Keratinocyte (primary cell): ENCODE measurements at regions not wholly inside any gene's neighbourhood (a gene's known extent, or its start where the extent isn't known, plus 50 kb on each side); places are given as distances from the start of the nearest gene placed in this dataset.

ENCODE experiments used
- DNase-seq: peaks from one replicate; pipeline ENCODE4 v3.0.0-alpha.2; 2011; ENCODE audit warnings: low read depth, missing footprints, low spot score
- FAIRE-seq: peaks from 2 replicates; lab custom pipeline; 2011; peaks lifted over from hg19 to GRCh38; lab: Jason Lieb, UNC
- H2AFZ ChIP-seq: 2 replicates; pipeline ENCODE4 v1.6.0; 2012; ENCODE audit warnings: low read length, control low read depth, inconsistent platforms; ENCODE audit not compliant: control insufficient read depth
- H3K27ac ChIP-seq: 2 replicates; pipeline ENCODE4 v1.5.1; 2011; ENCODE audit warnings: low read length; ENCODE audit not compliant: control insufficient read depth, insufficient read depth
- H3K27me3 ChIP-seq: 3 replicates; pipeline ENCODE4 v1.6.0; 2011; ENCODE audit warnings: low read length; ENCODE audit not compliant: control insufficient read depth, insufficient read depth; ENCODE audit errors: extremely low read depth
- H3K36me3 ChIP-seq, 2 experiments: 2 replicates in 1 of 2; 3 replicates in 1 of 2; pipeline ENCODE4 v1.5.1; 2011; ENCODE audit warnings: low read length in 2 of 2, mild to moderate bottlenecking in 1 of 2; ENCODE audit not compliant: control insufficient read depth in 2 of 2, insufficient read depth in 2 of 2; ENCODE audit errors: extremely low read depth in 1 of 2
- H3K4me1 ChIP-seq: 3 replicates; pipeline ENCODE4 v1.5.1; 2011; ENCODE audit warnings: low read length; ENCODE audit not compliant: control insufficient read depth, insufficient read depth; ENCODE audit errors: extremely low read depth
- H3K4me2 ChIP-seq: 3 replicates; pipeline ENCODE4 v1.6.0; 2011; ENCODE audit warnings: low read depth, low read length; ENCODE audit not compliant: control insufficient read depth, insufficient read depth; ENCODE audit errors: extremely low read depth
- H3K4me3 ChIP-seq, 3 experiments: fragments of 200-600 bp in 1 of 3; sonication (generic) in 1 of 3; 2 replicates in 2 of 3; 3 replicates in 1 of 3; pipeline ENCODE4 v1.5.1; 2011 to 2016; ENCODE audit warnings: low read length in 3 of 3, mild to moderate bottlenecking in 3 of 3, control low read depth in 2 of 3, inconsistent platforms in 1 of 3, low read depth in 1 of 3, mixed read lengths in 1 of 3, mixed run types in 1 of 3, moderate library complexity in 1 of 3; ENCODE audit not compliant: control insufficient read depth in 2 of 3, insufficient read depth in 2 of 3; ENCODE audit errors: extremely low read depth in 1 of 3
- H3K79me2 ChIP-seq: 2 replicates; pipeline ENCODE4 v1.6.0; 2012; ENCODE audit warnings: low read length; ENCODE audit not compliant: control insufficient read depth, insufficient read depth
- H3K9ac ChIP-seq: 3 replicates; pipeline ENCODE4 v1.6.0; 2011; ENCODE audit warnings: low read length; ENCODE audit not compliant: control insufficient read depth, insufficient read depth; ENCODE audit errors: extremely low read depth
- H3K9me1 ChIP-seq: 3 replicates; pipeline ENCODE4 v1.6.0; 2011; ENCODE audit warnings: low read length; ENCODE audit not compliant: control insufficient read depth, insufficient read depth; ENCODE audit errors: extremely low read depth
- H3K9me3 ChIP-seq: 2 replicates; pipeline ENCODE4 v1.5.1; 2012; ENCODE audit warnings: low read depth, low read length; ENCODE audit not compliant: control insufficient read depth
- H4K20me1 ChIP-seq: 3 replicates; pipeline ENCODE4 v1.6.0; 2011; ENCODE audit warnings: low read length; ENCODE audit not compliant: control insufficient read depth, insufficient read depth; ENCODE audit errors: extremely low read depth
- CTCF ChIP-seq, 3 experiments: IDR thresholded peaks in 1 of 3; conservative IDR thresholded peaks in 1 of 3; optimal IDR thresholded peaks in 1 of 3; 2 replicates in 2 of 3; 3 replicates in 1 of 3; pipeline versions ENCODE3 to v1.5.1; 2011; ENCODE audit warnings: low read length in 3 of 3, mild to moderate bottlenecking in 3 of 3, moderate library complexity in 2 of 3, control low read depth in 1 of 3, inconsistent platforms in 1 of 3; ENCODE audit not compliant: insufficient read depth in 2 of 3; ENCODE audit errors: extremely low read depth in 1 of 3
- EZH2 ChIP-seq: IDR thresholded peaks from one replicate; pipeline ENCODE4 v1.6.1; 2012; ENCODE audit warnings: inconsistent platforms, mild to moderate bottlenecking, low read length, moderate library complexity
- dilution Hi-C: fragments of 300-500 bp; cut with MboI; formaldehyde crosslinking; loops from one replicate; pipeline ENCODE4 v1.7.0; 2020; ENCODE audit warnings: low sequenced_read_pairs; ENCODE audit not compliant: extremely low pct_ligation_motif_present

- peaks cover 7% of the 10 kb centered on the region for H3K4me1 ChIP-seq
- no peaks in the 10 kb centered on the region for H3K27me3 ChIP-seq
- no peaks in the 10 kb centered on the region for H3K79me2 ChIP-seq
- DNase-seq = no peak
- no peaks in the 10 kb centered on the region for H3K9me1 ChIP-seq
- dilution Hi-C loops = no loop called here
- no peak overlapping the region for H2AFZ ChIP-seq
- TF ChIP-seq EZH2 (no peak), CTCF (optimal IDR thresholded peaks at IDR 0.05 in 1 of 3, IDR thresholded peaks at IDR 0.05 in 1 of 3, conservative IDR thresholded peaks at IDR 0.05 in 1 of 3; ENCODE audit: extremely low read depth in 1 of 3, insufficient read depth in 2 of 3, low read length in 3 of 3) (no peak)
- H3K27ac ChIP-seq = no peak overlapping the region
- H4K20me1 ChIP-seq = no peaks in the 10 kb centered on the region
- H3K9me3 ChIP-seq = no peaks in the 10 kb centered on the region
- peak overlapping the region; percentile 29 for H3K4me2 ChIP-seq
- H3K4me3 ChIP-seq = no peak overlapping the region
- H3K9ac ChIP-seq = no peak overlapping the region
- peak; percentile 87 for FAIRE-seq
- no peaks in the 10 kb centered on the region for H3K36me3 ChIP-seq
Measured at GRCh38 chr1:208569181-208569580, 325.0 kb upstream of the PLXNA2 start.

- Histone ChIP-seq H3K36me3 (no peaks in the 10 kb centered on the region), H3K9me3 (no peaks in the 10 kb centered on the region), H3K79me2 (no peaks in the 10 kb centered on the region), H3K9me1 (no peaks in the 10 kb centered on the region), H3K4me2 (no peak overlapping the region), H3K27ac (no peak overlapping the region), H2AFZ (no peak overlapping the region), H3K4me1 (peaks cover 7% of the 10 kb centered on the region), H3K27me3 (no peaks in the 10 kb centered on the region), H3K4me3 (no peak overlapping the region), H4K20me1 (no peaks in the 10 kb centered on the region), H3K9ac (no peak overlapping the region)
- TF ChIP-seq EZH2 = no peak
- no peak for TF ChIP-seq CTCF (optimal IDR thresholded peaks at IDR 0.05 in 1 of 3, IDR thresholded peaks at IDR 0.05 in 1 of 3, conservative IDR thresholded peaks at IDR 0.05 in 1 of 3; ENCODE audit: extremely low read depth in 1 of 3, insufficient read depth in 2 of 3, low read length in 3 of 3)
- DNase-seq = no peak
- dilution Hi-C loops = no loop called here
- no peak for FAIRE-seq
Measured at GRCh38 chr1:208570362-208570761, 326.2 kb upstream of the PLXNA2 start.
